Stimulated activated CD4-positive, alpha-beta T cell treated with anti-CD3 and anti-CD28 coated beads, Interleukin-12 subunit alpha, Interleukin-12 subunit beta, amount 100 ng/mL, for 24 hours (primary cell): ENCODE measurements at regions not wholly inside any gene's neighbourhood (a gene's known extent, or its start where the extent isn't known, plus 50 kb on each side); places are given as distances from the start of the nearest gene placed in this dataset.
"Not testable (repeated sequence)": the region's sequence is repeated elsewhere in the genome, so short reads cannot be mapped to it uniquely, and the experiment has no call there.

ENCODE experiments used
- DNase-seq, 2 experiments: peaks; one replicate each; pipeline ENCODE4 v3.0.0-alpha.2; 2020; ENCODE audit warnings: low read depth in 2 of 2

DNA sequence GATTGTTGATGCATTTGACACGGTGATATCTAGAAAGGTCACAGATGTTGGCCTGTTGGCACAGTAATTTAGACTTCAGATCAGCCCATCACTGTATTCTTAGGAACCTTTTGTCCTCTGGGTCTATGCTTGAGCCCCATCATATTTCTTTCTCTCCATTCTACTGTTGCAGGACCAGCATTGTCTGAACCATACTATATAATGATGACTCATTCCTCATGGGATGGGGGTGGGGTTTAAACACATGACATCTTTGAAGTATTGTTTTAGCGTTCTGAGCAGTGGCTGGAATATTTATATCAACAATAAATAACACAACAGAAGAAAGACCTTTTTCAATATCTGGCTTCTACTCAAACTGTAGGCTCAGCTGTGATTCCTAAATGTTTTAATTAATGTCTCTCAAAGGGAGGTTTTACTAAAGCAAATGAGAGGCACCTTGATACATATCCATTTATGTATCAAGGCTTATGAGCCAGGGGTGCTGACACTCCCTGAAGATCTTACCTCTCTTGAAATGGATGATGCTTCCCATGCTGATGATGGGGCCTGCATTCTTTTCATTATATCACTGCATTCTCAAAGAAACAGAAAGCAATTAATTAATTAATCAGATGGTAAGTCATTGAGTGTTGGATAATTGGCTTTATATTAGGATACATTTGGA, 379.0 kb upstream of the GOT2 start:
- no peak for DNase-seq

DNA sequence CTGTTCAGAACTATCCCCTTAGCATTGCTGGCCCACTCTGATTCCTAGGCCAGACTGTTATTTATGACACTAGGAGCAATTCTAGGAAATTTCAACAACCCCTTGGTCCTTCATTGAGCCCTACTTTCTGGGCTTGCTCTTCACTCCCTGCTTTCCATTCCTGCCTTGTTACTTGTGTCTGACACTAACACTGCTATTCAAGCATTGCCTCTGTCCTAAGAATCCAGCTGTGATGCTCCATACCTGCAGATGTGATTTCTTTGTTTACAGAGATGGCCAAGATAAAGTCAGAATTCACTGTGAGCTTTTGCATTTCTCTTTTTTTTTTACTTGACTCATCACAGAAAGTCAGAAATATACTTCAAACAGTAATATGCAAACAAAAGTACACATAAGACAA, 377.2 kb upstream of the GOT2 start:
- no peak for DNase-seq

DNA sequence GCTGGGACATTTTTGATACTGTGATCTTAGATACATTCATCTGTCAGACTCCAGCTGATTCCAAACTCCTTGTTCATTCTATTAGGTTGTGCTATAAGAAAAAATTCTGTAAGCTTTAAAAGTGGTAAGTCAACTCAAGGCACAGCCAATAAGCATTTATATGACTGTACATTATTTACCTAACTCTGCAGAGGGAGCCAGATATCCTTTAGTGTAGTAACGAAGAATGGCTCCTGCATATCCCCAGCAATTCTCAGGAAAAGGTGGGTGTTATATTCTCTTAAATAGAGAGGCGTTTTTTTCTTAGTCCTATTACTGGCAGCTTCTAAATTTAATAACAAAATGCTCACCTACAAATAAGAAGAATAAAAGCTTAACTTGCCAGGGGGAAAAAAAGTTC, 374.3 kb upstream of the GOT2 start:
- no peak for DNase-seq

DNA sequence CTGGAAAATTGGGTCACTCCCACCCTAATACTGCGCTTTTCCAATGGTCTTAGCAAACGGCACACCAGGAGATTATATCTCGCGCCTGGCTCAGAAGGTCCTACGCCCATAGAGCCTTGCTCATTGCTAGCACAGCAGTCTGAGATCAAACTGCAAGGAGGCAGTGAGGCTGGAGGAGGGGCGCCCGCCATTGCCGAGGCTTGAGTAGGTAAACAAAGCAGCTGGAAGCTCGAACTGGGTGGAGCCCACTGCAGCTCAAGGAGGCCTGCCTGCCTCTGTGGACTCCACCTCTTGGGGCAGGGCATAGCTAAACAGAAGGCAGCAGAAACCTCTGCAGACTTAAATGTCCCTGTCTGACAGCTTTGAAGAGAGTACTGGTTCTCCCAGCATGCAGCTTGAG, 362.6 kb upstream of the GOT2 start:
- DNase-seq: not testable (repeated sequence)

DNA sequence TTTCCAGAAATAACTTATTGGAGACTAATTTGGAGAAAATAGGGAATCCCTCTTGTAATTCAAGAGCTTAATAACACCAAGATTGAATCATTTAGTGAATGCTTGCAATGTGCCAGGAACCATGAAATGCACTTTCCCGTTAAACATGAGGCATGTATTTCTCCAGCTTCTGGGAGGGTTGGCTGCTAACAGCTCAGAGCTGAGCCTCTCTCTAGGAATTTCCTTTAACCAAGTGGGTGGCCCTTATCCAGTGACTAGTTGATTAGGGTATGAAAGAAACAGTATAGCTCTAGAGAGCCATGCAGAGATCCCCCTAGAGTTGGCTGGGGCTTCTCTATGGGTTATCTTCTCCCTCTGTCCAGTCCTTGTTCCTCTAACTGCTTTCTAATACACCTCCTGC, 356.4 kb upstream of the GOT2 start:
- DNase-seq: no peak

DNA sequence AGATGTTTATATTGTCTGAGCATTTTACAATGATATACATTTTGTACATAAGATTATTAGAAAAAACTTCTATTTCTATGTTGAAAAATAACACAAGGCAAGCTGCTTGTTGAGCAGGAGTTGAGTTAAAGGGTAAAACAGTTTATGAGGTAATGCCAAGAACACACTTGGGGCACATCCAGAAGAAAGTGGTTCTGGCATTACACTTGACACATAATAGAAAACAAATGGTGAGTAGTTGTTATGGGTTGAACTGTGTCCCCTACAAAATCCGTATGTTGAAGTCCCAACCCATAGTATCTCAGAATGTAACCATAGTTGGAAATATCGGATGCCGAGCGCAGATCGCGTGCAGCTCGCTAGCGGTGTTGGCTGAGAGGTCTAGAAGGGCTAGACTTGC, 354.3 kb upstream of the GOT2 start:
- DNase-seq: no peak

DNA sequence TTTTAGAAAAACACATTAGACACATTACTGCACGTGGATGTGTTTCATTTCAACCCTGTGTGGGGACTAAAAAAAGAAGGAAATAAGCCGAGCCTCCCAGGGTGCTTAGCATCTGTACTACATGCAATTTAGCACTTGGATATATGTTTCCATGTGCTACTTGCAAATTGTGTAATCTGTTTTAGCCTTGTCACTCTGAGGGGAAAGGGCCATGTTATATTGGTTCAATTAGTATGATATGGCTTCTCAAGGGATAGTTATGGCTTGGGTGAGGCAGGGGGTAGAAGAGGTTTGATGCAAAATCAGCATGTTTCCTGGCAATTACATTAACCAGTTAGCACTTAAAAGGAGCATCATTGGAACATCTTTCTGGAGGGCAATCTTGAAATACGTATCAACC, 353.5 kb upstream of the GOT2 start:
- no peak for DNase-seq

DNA sequence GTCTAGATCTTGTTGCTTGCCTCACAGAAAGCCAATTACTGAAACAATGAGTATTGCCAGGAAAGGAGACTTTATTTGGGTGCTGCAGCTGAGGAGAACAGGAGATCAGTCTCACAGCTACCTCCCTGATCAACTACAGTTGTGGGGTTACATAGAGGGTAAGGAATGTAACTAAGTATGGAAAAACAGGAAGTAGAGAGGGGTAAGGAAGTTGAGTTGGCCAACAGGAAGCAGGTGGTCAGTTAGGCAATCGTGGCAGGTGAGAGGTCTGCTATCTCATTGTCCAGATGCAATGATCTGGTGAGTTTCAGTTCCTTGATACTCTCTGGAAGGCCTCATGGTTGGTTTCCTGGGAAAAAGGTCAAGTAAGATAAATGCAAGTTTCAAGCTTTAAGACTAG, 333.1 kb upstream of the GOT2 start:
- no peak for DNase-seq

DNA sequence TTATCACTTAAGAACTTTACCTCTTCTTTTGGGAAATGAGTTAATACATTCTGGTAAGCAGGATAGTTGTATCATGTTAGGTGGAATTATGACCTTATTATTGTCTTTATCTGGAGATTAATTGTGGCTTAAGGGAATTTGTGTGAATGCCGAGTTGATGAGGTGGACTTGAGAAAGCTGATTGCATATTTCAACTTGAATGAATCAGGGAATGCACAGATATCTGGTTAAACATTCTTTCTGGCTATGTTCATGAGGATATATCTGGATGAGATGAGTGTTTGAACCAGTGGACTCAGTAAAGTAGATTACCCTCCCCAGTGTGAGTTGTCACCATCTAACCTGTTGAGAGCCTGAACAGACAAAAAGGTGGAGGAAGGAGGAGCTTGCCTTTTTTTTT, 326.1 kb upstream of the GOT2 start:
- DNase-seq: no peak

DNA sequence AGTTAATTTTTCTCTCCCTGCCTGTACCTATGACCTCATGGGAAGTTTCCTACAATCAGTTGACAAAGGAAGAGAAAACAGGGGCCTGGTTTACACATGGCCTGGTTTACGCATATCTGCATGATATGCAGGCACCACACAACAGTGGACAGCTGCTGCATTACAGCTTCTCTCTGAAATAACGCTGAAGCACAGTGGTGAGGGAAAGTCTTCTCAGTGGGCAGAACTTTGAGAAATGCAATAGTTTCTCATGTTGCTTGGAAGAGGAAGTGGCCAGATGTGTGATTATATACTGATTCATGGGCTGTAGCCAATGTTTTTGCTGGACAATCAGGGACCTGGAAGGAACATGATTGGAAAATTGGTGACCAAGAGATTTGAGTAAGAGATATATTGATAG, 324.1 kb upstream of the GOT2 start:
- no peak for DNase-seq

DNA sequence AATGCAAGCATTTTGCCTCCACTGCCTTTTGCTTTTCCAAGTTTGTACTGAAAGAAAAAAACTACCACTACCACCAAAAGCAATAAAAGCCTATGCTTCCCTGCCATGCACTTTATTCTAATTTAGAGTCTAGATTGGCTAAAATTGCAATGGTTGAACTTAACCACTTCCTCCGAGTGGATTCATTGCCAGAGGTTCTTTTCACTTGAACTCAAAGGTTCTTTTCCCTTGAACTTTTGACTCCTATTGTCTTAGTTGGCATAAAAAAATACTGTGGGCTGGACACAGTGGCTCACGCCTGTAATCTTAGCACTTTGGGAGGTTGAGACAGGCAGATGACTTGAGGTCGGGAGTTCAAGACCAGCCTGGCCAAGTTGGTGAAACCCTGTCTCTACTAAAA, 319.8 kb upstream of the GOT2 start:
- DNase-seq: no peak

DNA sequence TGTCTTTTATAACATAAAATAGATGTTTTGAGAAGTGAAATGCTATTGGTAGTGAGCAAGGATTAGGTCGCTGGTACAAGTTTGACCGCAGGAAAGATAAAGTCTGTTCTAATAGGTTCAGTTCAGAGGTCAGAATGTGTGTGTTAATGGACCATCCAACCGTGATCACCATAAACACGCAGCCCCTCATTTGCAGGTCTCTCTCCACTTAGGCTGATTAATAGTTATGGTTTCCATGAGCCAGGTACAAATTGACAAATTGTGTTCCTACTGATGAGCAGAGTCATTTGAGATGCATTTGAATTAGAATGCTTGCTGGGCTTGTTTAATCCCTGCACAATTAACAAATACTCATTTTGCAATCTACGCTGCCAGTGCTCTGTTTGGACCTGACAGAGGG, 318.1 kb upstream of the GOT2 start:
- DNase-seq: no peak

DNA sequence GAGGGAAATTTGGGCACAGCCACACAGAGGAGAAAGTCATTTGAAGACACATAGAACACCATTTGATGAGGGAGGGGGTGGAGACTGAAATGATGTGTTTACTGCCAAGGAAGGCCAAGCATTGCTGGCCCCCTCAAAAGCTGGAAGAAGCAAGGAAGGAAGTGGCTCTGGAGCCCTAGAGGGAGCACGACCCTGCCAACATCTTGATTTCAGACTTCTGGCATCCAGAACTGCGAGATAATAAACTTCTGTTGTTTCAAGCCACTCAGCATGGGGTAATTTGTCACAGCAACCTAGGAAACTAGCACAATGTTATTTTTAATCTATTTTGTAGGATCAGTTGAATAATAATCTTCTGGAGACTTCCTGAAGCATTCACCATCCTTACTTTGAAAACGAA, 314.8 kb upstream of the GOT2 start:
- DNase-seq: no peak

DNA sequence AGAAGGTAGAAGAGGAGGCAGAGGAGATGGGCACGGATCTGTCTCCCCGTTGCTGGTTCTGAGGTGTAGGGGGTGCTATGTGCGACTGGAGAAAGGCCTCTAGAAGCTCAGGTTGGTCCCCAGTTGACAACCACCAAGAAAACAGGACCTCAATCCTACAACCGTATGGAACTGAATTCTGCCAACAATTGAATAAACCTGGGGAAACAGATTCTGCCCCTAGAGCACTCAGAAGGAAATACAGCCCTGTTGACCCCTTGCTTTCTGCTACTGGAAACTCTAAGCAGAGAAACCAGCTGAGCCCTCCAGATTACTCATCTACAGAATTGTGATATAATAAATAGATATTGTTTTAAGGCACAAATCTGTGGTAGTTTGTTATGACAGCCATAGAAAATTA, 313.0 kb upstream of the GOT2 start:
- no peak for DNase-seq

DNA sequence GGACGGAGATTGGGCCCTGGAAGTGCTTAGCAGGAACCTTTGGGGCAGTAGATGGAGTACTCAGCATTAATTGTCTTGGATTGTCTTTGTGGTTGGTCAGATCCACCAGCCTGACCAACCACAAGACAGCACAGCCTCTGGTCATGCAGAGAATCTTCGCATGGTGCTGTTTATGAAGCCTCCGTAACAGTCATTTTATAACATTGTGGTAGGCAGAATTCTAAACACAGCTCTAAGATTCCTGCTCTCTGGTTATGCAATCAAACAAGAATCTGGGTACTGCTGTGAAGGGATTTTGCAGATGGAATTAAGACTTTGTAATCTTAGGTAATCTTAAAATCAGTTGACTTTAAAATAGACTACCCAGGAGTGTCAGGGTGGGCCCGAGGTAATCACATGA, 312.2 kb upstream of the GOT2 start:
- no peak for DNase-seq

DNA sequence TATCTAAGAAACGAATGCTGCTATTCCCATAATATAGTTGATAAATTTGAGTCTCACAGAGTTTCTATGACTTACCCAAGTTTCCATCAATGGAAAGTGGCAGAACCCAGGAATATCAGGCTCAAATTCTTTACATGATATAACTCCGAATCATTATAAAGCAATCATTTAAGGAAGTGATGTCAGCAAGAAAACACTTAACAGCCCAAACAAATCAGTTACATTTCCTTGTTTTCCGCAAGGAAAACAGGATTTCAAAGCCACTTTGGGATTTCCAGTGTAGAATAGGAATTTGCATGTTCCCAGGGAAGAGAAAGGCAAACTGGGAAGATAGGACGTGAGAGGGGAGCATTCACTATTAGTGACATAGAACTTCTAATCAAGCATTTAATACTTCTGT, 311.4 kb upstream of the GOT2 start:
- no peak for DNase-seq

DNA sequence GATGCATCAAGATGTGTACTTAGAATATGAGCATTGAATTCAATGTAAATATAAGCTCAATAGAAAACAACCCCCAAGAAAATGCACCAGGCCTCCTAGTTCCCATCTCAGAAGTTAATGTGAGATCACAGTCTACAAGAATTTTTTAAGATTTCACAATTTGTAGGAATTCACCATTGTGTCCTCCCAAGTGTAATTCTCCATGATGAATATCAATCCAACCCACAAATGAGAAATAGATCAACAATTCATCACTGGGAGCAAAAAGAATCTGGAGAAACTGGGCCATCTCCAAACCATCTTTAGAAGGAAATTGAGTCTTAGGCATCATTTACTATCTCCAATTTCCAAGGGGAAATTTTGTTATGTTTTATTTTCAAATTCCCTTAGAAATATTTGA, 310.5 kb upstream of the GOT2 start:
- DNase-seq: no peak

DNA sequence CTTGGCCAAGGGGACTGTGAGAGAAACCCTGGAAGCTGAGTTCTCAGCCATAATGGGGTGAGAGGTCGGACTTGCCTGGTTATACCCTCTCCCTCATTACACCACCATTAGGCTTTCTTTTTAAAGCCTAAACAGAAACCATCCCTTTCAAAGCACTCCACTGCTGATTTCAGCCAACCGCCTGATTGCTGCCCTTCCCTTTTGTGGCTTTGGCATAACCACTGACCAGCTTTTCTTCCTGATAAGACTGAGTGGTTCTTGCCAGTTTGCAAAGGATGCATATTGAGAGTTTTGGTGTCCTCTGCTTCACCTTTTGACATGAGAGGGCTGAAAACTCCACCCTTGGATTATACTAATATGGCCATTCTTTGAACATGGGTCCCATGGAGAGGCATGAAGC, 308.2 kb upstream of the GOT2 start:
- no peak for DNase-seq

DNA sequence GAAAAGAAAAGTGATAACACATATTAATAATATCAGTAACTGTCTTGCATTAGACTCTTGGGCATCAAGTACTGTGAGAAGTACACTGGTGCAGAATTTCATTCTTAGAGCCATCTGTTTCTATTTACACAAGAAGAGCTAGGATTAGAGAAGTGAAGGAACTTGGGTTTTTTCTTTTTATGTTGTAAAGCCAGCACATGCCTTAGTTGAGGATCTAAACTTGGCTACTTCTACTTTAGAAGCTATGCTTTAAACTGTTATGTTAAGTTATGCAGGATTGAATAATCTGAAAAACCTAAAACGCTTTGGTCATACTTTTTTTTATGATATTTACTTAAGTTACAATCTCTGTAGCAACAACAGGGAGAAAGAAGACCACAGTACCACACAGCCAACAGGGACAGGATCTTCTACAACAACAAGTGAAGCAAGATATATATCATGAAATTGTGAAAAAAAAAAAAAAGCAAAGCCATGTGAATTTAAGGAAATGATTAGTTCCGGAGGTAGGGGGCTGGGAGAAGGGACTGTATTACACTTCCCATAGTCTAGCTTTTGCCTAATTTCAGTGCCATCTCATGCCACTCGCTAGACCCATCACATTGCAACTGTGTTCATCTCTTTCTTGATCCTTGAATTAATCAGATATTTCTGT, 305.1 kb upstream of the GOT2 start:
- DNase-seq: no peak

DNA sequence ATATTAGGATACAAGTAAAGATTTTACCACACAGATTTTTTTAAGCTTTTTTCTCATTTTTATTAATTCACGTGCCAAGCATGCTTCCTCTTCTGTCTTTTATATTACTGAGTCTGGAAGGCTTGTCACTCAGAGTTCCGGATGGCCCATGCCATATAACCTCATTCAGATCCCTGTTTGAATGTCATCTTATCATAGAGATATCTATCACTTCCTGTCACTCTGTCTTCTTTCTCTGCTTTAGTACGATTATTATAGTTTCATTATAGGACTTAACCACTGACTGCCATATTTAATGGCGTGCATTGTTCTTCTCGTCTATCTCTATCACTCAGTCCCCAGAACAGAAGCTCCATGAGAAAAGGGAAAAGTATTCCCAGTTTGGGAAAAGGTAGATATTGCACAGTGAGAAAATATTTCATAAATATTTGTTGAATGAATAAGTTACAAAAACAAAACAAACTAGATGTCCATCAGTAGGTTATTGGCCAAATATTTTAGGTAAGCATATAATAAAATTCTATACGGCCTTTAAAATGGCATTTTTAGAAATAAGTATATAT, 296.9 kb upstream of the GOT2 start:
- DNase-seq: no peak

DNA sequence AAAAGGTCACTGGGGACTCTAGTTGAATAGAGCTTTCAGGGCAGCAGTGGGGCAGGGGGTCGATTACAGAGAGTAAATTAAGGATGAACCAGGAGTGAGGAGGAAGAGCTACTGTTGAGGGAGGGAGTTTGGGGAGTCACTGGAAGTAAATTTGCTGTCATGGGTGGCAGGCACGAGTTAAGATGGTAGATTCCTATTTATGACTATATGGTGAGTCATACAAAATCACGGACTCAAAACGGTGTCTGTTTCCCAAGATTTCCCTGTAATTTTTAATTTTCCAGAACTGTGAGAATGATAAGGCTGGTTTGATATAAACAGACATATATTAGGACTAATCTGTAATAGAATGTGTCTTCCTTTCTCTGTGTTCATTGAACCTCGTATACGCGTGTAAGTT, 287.6 kb upstream of the GOT2 start:
- no peak for DNase-seq

DNA sequence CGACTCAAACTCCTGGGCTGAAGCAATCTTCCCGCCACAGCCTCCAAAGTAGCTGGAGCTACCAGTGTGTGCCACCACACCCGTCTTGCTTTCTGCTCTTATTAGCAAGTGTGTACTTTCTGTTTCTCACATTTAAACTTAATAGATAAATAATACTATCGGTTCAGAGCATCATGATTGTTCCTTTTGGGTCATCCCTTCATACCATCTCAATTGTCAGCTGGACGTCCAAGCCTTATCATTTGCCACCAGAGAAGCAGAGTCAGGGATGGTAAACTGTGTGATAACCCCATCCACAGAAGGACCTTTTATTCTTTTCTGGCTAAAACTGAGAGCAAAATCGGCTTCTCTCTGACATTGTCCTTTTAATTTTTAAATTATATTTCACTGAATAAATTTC, 279.8 kb upstream of the GOT2 start:
- DNase-seq: no peak

DNA sequence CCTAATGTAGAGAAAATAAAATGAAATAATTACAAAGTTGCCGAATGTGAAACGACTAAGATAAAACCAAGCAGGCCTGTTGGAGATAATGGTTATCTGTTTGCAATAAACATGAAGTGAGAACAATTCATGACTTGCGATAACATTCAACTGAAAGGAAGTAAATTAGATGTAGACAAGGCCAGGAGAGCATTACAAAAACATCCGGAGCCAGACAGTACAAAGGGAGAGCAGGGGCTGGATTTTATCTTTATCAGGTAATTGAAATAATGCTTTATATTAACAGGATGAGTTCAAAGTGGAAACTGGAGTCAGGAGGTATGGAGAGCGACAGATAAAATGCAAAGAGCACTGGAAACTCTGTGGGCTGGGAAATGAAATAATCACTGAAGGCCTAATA, 265.6 kb upstream of the GOT2 start:
- DNase-seq: no peak

DNA sequence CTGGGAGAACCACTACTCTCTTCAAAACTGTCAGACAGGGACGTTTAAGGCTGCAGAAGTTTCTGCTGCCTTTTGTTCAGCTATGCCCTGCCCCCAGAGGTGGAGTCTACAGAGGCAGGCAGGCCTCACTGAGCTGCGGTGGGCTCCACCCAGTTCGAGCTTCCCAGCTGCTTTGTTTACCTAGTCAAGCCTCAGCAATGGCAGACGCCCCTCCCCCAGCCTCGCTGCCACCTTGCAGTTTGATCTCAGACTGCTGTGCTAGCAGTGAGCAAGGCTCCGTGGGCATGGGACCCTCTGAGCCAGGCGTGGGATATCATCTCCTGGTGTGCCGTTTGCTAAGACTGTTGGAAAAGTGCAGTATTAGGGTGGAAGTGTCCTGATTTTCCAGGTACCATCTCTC, 258.6 kb upstream of the GOT2 start:
- DNase-seq: not testable (repeated sequence)
